Endothelial cell of hepatic sinusoid (primary cell): ENCODE measurements at regions not wholly inside any gene's neighbourhood (a gene's known extent, or its start where the extent isn't known, plus 50 kb on each side); places are given as distances from the start of the nearest gene placed in this dataset.
"Not testable (repeated sequence)": the region's sequence is repeated elsewhere in the genome, so short reads cannot be mapped to it uniquely, and the experiment has no call there.

ENCODE experiments used
- in situ Hi-C: cut with HindIII; loops from 2 replicates; pipeline ENCODE4 v1.10.0; 2017; ENCODE audit warnings: low sequenced_read_pairs

DNA sequence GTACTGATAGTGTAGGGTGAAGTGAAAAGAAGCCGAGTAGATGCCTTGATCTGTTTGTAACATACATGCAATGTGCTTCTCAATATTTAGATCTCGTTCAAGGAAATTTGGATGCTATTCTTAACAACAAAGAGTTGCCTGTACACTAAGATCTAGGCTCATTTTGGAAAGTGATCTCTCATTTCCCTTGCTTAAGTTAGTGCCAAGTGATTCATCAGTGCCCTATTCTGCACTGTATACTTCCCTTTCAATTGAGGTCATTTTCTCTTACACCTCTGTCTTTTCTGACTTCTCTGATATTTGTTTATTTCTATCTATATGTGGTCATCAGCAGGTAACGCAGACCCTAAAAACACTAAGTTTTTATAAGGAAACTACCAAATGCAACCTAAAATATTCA is 528.6 kb upstream of the PTPRD start:
- in situ Hi-C loops: no loop called here

- in situ Hi-C loops: no loop called here
Observed at GRCh38 chr9:11142965-11143738, 530.4 kb upstream of the PTPRD start.

DNA sequence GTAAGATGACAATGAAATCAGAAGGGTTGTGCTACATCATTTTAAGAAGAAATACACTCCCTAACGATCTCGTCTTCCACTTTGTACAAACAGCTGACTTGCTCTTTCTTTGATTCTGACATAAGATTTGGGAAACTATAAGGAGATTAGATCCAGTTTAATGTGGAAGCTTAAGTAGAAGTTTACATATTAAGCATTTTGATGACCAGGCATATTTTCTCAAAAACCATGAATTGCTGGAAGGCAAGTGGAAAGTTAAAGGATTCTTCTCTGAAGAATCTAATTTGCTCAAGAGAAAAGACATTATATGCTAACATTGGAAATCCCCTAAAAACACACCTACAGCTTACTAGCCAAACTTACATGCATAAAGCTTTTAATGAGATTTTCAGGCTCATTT is 531.9 kb upstream of the PTPRD start:
- in situ Hi-C loops: no loop called here

DNA sequence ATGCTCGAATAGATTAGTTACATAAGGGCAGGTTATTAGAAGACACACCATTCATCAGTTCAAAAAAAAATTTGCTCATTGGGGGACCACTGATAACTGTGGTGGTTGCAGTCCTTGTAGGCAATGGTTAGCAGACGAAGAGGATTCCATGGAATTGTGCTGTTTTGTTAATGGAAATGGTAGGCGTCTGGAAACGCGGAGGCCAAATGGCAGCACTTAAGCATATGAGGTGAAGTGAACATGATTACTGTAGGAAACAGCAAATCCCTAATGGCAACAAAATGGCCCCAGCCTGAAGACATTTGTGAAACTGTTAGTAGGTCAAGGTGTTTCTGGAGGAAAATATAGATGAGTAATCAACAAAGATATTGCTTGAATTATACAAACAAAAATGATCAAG is 535.4 kb upstream of the PTPRD start:
- in situ Hi-C loops: no loop called here

GRCh38 chr9:11149065-11149464 is 536.3 kb upstream of the PTPRD start:
- in situ Hi-C loops: no loop called here

- in situ Hi-C loops: no loop called here
Observed at GRCh38 chr9:11158063-11158462, 545.3 kb upstream of the PTPRD start.

DNA sequence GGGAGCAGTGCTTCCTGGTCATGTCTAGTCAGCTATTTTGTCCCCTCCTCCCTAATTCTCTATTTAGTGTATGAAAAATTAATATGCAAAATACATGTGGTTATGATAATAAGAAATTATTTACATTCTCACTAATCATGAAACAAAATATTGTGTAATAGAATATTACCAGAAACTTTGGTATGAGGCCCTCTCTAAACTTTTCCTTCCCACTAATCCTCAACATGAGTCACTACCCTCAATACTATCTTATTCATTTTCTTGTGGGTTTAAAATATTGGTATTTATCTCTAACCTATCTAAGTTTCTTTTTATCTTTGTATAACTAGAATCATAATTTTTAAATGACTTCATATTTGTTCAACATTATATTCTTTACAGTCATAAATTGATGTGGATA is 545.9 kb upstream of the PTPRD start:
- in situ Hi-C loops: no loop called here

DNA sequence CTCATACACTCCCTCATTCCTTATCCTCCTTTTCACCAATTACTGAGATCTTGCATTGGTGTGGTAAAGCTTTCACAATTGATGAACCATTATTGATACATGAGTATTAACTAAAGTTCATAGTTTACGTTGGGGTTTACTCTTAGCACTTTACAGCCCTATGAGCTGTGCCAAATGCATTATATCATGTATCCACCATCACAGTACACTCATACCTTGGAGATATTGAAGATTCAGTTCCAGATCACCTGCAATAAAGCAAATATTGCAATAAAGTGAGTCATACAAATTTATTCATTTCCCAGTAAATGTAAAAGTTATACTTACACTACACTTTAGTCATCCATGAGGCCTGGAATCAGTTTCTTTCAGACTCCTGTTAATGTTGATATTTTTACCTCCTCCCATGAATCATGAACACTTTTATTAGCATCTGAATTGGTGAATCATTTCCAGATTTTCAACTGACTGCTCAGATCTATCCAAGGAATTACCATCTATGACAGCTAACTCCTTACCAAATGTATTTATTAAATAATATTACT is 546.6 kb upstream of the PTPRD start:
- in situ Hi-C loops: no loop called here

- in situ Hi-C loops: no loop called here
Observed at GRCh38 chr9:11163843-11164242, 551.0 kb upstream of the PTPRD start.

- in situ Hi-C loops: no loop called here
Observed at GRCh38 chr9:11182001-11182400, 569.2 kb upstream of the PTPRD start.

DNA sequence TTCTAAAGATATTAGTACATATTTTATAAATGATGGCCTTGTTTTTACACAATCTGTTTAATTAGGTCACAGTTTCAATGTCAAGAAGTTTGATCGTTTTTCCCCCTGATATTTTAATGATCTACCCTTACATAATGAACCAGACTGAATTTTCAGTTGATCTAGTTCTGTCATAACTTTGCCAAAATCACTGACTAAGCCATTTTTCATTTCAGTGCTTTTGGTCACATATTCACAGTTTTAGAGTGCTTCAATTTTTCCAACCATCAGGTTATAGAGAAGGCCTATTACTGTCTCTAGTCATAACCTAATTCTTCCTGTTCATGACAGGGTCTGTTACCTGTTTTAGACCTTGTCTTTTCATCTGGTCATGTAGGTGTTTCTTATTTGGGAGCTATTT is 577.9 kb upstream of the PTPRD start:
- in situ Hi-C loops: no loop called here

DNA sequence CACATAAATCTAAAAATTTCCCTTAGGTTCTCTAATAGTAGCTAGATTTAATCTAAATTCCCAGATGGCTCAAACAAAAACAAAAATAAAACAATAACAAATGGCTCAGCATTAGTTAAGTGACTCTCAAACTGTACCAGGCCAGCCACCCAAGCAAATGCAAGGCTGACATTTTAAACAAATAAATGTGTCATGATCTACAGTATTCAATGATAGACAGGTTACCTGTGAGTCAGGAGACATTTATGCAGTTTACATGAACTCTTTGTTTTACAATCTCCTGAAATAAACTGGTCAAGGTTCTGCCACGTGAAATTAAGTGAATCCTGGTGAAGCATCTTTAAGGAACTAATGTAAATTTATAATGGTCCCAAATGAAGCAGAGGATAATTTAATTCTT is 580.2 kb upstream of the PTPRD start:
- in situ Hi-C loops: no loop called here

DNA sequence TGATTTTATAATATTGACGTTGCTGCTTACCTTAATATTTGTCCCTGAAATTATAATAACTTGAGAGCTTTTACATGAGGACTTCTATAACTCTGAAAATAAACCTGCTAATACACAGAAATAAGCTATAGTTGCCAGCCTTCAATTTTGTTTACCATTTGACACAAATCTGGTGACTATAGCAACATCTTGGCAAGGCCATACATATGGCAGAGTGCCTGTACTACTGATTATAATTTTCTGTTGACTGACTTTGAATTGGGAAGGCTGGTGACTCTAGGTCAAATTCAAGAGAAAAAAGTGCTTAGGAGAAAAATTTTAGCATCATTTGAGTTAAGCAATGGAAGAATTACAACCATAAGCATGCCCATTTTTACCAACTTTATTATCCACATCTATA is 581.4 kb upstream of the PTPRD start:
- in situ Hi-C loops: no loop called here

GRCh38 chr9:11196840-11197365 is 584.1 kb upstream of the PTPRD start:
- in situ Hi-C loops: not testable (repeated sequence)

GRCh38 chr9:11199335-11199734 is 586.5 kb upstream of the PTPRD start:
- in situ Hi-C loops: no loop called here

DNA sequence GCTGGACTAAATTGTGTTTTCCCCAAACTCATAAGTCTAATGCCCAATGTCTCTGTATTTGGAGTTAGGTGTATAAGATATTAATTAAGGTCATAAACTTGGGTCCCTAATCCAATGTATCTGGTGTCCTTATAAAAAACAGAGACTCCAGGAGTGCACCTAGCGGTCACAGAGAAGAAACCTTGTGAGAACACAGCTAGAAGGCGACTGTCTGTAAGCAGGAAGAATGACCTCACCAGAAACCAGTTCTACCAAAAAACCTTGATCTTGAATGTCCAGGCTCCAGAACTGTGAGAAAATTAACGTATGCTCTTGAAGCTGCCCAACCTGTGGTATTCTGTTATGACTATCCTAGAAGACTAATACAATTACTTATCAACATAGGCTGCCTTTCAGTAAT is 591.7 kb upstream of the PTPRD start:
- in situ Hi-C loops: no loop called here

GRCh38 chr9:11206925-11207324 is 594.1 kb upstream of the PTPRD start:
- in situ Hi-C loops: no loop called here

GRCh38 chr9:11233696-11234095 is 620.9 kb upstream of the PTPRD start:
- in situ Hi-C loops: no loop called here

DNA sequence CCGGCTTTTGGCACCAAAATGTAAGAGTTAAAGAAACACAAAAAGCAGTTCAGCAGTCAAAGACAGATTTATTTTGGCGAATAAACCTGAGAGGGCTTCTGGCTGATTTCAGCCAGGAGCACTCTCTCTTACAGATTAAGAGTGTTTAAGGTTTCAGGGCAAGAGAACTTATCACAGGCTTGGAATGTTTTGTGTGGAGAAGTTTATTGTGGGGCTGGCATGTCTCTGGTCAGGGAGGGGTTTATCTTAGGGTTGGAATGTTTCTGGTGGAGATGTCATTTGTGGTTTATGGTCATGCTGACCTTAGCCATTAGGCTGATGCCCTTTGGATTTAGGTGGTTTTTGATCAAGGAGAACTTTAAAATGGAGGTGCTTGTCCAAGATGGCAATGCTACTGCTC is 622.3 kb upstream of the PTPRD start:
- in situ Hi-C loops: no loop called here

DNA sequence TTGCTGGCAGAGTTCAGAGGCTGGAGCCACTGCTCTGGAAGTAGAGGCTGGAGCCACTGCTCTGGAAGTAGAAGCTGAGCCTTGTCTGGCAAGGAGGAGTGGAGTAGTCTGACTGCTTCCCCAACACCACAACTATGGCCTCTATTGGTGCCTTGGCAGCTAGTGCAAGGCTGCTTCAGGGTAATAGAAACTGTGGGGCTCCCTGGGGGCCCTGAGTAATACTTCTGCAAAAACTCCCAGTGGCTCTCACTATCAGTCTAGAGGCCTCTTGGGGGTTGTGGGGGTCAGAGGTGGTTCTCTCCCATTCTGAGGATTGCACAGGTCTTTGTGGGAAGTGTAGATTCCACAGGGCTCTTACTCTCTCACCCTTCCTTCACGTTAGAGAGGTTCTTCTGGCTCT is 629.0 kb upstream of the PTPRD start:
- in situ Hi-C loops: no loop called here

DNA sequence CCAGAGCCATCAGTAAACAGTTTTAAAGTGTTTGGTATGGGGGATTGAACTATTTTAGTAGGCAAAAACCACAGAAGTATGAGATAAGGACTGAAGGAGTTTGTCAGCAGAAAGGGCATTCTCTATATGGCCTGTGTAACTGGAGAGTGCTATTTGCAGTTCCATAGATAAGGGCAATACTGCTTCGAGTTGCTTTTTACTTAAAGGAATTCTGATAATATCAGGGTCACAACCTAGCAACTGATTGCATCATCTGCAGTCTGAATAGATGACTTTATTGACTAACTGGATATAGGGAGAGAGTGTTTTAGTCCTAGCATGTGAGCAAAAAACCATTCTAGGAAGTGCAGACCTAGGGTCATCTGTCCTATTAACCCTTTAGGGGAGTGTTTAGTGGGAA is 645.2 kb upstream of the PTPRD start:
- in situ Hi-C loops: no loop called here

GRCh38 chr9:11269036-11269435 is 656.2 kb upstream of the PTPRD start:
- in situ Hi-C loops: no loop called here
